ENCODE measurements at regions not wholly inside any gene's neighbourhood (a gene's known extent, or its start where the extent isn't known, plus 50 kb on each side); places are given as distances from the start of the nearest gene placed in this dataset.

- H3K4me3 ChIP-seq (ENCODE audit: low read depth, low read length) = no peak overlapping the region
- TF ChIP-seq, protein P1, sequence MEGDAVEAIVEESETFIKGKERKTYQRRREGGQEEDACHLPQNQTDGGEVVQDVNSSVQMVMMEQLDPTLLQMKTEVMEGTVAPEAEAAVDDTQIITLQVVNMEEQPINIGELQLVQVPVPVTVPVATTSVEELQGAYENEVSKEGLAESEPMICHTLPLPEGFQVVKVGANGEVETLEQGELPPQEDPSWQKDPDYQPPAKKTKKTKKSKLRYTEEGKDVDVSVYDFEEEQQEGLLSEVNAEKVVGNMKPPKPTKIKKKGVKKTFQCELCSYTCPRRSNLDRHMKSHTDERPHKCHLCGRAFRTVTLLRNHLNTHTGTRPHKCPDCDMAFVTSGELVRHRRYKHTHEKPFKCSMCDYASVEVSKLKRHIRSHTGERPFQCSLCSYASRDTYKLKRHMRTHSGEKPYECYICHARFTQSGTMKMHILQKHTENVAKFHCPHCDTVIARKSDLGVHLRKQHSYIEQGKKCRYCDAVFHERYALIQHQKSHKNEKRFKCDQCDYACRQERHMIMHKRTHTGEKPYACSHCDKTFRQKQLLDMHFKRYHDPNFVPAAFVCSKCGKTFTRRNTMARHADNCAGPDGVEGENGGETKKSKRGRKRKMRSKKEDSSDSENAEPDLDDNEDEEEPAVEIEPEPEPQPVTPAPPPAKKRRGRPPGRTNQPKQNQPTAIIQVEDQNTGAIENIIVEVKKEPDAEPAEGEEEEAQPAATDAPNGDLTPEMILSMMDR (IDR thresholded peaks at IDR 0.05; ENCODE audit: insufficient read depth, low read depth, low read length, missing control alignments) = no peak
- no peak for DNase-seq (ENCODE audit: low read depth)
Observed at GRCh38 chr4:165740911-165741310, 132.1 kb upstream of the TLL1 start.

- TF ChIP-seq, protein P1 (IDR thresholded peaks at IDR 0.05; ENCODE audit: insufficient read depth, low read depth, low read length, missing control alignments) = no peak
- no peak for DNase-seq (ENCODE audit: low read depth)
- no peak overlapping the region for H3K4me3 ChIP-seq (ENCODE audit: low read depth, low read length)
Observed at GRCh38 chr4:165743422-165743821, 129.6 kb upstream of the TLL1 start.

DNA sequence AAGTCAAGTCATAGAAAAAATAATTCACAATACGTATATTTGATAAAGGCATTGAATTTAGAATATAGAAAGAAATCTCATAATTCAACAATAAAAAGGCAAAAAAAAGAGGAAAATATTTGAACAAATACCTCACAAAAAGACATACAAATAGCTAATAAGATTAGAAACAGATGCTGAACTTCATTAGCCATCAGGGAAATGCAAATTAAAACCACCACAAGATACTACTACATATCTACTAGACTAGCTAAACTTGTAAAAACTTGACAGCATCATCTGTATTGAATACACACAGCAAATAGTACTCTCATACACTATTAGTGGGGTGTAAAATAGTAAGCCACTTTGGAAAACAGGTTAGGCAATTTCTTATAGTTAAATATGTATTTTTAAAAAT, 128.7 kb upstream of the TLL1 start:
- no peak overlapping the region for H3K4me3 ChIP-seq (ENCODE audit: low read depth, low read length)
- TF ChIP-seq, protein P1 (IDR thresholded peaks at IDR 0.05; ENCODE audit: insufficient read depth, low read depth, low read length, missing control alignments) = no peak
- no peak for DNase-seq (ENCODE audit: low read depth)

GRCh38 chr4:165748321-165748720, 124.7 kb upstream of the TLL1 start:
- TF ChIP-seq, protein P1 (IDR thresholded peaks at IDR 0.05; ENCODE audit: insufficient read depth, low read depth, low read length, missing control alignments) = no peak
- no peak for DNase-seq (ENCODE audit: low read depth)
- H3K4me3 ChIP-seq (ENCODE audit: low read depth, low read length) = no peak overlapping the region

DNA sequence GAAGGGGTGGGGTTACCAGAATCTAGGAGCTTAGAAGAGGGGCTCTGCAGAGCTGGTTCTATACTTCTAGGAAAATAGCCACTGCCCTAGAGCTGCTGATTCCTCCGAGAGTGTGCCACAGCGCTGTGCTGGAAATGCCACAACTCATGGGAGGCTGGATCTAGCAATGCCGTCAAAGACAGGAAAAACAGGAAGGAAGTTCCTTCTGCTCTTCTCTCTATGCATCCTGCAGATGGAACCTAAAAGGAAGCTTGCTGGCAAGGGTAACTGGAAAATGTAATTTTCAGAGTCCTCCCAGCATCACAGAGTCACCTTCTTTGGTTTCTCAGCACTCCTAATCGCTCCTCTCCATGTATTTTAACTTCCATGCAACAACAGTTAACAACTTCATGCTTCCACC, 121.2 kb upstream of the TLL1 start:
- TF ChIP-seq, protein P1 (IDR thresholded peaks at IDR 0.05; ENCODE audit: insufficient read depth, low read depth, low read length, missing control alignments) = no peak
- H3K4me3 ChIP-seq (ENCODE audit: low read depth, low read length) = no peak overlapping the region
- no peak for DNase-seq (ENCODE audit: low read depth)

GRCh38 chr4:165754664-165755063, 118.4 kb upstream of the TLL1 start:
- TF ChIP-seq, protein P1 (IDR thresholded peaks at IDR 0.05; ENCODE audit: insufficient read depth, low read depth, low read length, missing control alignments) = no peak
- no peak for DNase-seq (ENCODE audit: low read depth)
- H3K4me3 ChIP-seq (ENCODE audit: low read depth, low read length) = no peak overlapping the region

DNA sequence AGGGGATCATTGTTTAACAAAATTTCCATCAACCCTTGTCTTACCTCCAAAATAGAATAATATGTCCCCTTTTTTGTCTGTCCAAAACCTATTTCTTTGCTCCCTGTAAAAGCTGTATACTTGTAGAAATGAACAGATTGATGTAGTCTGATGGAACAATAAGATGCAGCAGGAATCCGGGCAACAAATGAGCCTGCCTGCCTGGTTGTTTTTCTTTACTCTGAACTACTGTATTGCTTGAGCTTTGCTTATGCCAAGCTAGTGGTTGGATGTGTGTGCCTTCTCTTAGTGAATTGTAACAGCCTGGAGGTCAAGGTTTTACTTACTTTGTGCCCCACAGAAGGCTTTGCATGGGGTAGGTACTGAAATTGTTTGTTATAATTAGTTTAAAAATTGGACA, 116.2 kb upstream of the TLL1 start:
- H3K4me3 ChIP-seq (ENCODE audit: low read depth, low read length) = no peak overlapping the region
- TF ChIP-seq, protein P1 (IDR thresholded peaks at IDR 0.05; ENCODE audit: insufficient read depth, low read depth, low read length, missing control alignments) = no peak
- DNase-seq (ENCODE audit: low read depth) = no peak

Measured in GM12865 (cell line).